CD4-positive, alpha-beta T cell treated with Interleukin-10 for 1 hour (primary cell): ENCODE measurements at regions not wholly inside any gene's neighbourhood (a gene's known extent, or its start where the extent isn't known, plus 50 kb on each side); places are given as distances from the start of the nearest gene placed in this dataset.

Source experiments
- DNase-seq: peaks from one replicate; pipeline ENCODE4 v3.0.0-alpha.2; 2020

DNA sequence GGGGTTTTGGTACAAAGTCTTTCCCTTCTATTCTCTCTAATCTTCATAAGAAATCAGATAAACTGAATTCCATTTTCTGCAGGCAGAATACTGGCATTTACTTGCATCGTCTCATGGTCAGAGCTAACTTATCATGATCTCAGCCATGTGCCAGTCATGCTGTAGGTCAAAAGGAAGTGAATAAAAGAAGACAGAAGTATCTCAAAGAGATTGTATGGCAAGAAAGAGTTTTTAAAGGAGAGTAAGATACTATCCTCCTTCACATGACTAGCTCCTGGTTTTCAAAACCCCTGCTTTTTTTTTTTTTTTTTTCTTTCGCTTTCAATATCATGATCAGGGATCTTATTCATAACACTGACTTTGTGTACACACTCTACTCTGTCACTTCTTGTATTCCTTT lies 398.3 kb downstream of the C6orf118 start:
- DNase-seq = no peak

DNA sequence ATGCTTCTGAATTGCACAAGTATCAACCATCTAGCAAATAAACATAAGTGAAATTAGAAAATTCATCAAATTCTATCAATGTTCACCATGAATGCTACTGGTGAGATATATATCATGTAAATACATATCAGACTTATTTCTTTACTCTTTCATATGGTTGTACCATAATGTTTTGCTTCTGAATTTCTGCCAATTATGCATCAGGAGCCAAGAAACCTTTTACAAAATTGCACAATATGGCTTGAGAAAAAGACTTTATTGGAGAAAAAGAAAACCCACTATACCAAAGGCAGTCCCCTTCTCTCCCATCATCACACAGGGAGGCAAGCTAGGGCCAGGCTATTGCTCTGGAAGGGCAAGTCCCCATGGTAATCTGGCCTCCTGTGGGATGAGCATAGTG lies 402.6 kb downstream of the C6orf118 start:
- no peak for DNase-seq

DNA sequence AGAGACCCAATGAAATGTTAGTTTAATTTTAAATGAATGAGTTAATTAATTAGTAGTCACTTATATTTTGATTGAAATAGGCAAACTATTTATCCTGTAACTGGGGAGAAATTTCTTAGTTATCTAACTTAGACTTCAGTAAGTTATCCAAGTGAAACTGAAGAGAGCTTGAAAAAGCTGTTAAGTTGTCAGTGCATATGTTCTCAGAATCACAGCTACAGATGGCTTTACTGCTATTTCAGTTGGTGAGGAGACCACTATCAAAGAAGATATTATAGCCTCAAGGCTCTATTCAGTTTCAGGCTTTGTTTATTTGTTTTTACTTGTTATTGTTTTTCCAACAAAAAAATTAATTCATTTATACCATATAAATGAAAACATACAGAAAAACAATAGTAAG lies 404.1 kb downstream of the C6orf118 start:
- DNase-seq = no peak

DNA sequence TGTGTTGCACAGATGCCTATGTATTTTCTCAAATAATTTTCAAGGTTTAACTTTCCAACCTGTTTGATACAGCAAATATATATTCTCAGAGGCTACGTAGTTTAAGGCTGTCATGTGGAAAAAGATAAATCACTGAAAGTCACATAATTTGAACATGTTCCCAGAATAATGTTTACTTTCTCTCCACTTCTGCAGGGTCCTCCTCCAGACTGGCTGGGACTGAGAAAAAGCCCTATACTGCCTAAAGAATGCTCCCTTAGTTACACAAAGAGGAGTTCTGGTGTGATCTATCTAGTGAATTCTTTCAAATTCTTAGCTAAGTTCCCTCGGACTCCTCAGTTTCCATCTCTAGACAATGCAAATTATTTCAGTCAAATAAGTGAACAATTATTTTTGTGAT lies 411.0 kb downstream of the C6orf118 start:
- DNase-seq = no peak

DNA sequence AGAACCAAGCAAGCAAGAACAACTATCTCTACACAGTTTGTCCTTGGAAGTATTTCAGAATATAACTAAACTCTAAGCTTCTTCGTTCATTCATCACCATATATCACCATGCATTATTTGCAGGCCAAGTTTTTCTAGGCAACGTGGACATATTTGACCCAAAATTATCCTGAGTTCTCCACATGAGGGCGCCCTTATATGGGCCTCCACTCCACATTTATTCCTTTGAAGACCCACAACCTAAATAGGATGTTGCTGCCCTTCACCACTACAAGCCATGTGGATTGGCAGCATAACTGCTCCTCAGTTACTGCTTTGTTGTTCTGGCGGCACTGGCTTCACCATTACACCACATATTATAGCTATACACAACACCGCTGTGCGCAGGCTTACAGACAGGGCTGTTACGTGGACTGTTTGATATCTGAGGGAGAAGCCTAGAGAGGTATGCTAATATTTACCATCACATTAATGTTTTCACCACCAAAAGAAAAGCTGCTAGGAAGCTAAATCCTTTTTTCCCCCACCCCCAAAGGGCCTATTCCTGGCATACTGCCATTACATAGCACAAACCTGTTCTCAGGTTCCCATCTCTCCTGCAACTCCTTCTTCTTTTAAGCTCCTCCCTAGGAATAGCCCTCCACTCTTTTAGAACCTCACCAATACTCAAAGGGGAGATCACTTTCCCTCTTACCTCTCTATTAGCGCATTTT lies 411.7 kb downstream of the C6orf118 start:
- no peak for DNase-seq

DNA sequence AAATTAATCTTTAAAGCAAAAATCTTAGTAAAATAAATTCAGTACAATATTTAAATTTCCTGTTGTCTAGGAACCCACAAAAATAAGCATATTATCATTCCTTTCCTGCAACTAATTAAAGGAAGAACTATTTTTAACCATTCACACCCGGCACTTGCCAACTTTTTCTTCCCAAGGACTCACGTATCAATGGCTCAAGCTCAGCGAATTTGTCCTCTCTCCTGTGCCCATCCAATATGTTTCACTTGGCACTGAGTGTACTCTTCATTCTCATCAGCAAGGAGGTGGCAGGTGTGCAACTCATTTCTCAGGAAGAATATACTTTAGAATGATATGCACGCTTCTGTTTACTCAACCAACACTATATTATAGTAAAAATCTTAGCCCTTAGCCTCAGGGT lies 419.4 kb downstream of the C6orf118 start:
- DNase-seq = no peak

DNA sequence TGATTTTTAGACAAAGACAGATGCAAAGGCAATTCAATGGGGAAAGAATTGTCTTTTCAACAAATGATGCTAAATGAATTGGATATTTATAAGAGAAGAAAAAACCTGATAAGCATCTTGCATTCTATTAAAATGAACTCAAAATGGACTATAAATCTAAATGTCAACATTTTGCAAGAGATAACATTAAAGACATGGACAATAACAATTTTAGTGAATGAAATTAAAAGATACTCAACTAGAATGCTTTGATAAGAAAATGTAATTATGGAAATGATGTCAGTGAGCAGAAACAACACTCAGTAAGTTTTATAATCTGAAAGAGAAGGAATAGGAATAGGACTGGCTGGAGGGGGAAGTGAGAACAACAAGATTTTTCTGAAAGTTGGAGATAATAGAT lies 421.7 kb downstream of the C6orf118 start:
- no peak for DNase-seq

DNA sequence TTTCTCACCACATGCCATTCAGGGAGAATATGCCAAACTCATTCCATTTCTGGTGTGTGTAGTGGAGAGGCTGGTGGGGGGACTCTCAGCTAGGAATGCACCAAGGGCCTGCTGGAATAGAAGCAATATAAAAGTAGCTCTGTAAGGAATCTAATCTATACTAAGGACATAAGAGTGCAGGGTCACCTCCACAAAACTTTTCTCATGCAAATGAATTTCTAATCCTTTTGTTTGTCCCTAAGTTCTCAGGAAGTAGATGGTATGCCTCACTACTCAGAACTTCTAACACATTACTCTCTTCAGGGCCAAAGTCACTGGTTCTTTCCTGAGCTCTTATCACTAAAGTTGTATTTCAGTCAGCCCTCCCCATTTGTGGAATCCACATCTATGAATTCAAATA lies 427.2 kb downstream of the C6orf118 start:
- no peak for DNase-seq

DNA sequence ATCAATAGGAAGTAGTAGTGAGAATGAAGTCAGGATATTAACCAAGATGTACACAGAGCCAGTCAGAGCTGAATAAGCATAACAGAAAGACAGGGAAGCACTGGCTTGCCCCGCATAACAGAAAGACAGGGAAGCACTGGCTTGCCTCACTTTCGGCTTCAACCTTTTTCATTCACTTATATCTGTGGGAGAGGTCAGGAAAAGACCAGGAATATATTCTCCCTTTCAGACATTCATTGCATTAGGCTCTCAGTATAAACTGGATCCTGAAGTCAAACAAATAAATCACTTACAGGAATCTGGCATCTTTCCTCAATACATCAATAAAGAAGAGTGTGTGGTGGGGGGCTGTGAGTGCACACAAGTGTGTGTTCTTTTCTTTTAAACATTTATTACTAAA lies 437.6 kb downstream of the C6orf118 start:
- DNase-seq = no peak

DNA sequence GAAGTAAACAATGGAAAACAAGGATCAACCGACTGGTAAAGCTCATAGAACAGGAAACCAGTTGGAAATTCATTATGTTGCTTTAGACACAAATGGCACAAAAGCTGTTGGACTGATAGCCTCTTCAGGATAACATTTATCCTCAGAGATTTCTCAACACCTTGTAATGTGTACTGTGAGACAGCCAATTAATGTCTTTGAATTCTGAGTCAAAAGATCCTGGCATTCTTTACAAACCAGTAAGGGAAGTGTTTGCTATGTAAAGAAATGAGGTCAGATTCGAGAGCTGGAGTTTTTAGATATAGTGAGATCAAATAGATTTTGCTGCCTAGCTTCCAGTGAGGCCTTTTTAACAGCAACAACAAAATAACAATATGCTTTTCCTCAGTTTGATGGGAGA lies 439.2 kb downstream of the C6orf118 start:
- DNase-seq = no peak

DNA sequence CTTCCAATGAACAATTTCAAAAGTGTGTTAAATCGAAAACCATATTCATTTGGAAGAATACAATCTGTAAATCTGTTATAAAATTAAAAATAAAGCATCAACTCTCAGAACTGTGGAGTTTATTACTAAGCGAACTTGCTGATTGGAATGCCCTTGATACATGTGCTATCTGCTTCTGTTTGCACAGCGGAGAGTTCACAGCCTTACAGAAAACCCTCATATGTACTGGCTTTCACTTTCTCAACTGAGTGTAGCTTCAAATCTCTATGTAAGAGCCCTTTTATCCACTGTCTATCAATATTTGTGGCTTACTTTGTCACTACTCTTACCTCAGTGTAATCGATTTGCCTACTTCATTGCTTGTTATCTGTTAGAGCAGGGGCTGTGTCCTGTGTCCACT lies 447.4 kb downstream of the C6orf118 start:
- no peak for DNase-seq

DNA sequence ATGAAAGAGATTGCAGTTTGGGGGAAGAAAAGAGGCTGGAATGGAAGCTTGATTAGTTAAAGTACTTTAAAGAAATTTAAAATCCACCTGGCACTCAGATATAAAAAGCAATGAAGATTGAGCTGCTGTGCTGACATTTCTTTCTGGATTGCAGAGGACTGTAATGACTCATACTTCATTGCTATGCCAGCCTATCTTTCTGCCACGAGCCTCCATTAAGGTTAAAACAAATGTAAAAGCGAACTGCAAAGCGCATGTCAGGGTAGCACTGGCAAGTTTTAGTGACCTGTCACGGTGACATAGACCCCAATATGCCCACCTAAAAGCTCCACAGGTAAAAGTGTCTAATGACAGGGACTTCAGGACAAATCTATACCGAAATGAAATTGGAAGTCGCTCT lies 449.6 kb downstream of the C6orf118 start:
- DNase-seq = no peak

DNA sequence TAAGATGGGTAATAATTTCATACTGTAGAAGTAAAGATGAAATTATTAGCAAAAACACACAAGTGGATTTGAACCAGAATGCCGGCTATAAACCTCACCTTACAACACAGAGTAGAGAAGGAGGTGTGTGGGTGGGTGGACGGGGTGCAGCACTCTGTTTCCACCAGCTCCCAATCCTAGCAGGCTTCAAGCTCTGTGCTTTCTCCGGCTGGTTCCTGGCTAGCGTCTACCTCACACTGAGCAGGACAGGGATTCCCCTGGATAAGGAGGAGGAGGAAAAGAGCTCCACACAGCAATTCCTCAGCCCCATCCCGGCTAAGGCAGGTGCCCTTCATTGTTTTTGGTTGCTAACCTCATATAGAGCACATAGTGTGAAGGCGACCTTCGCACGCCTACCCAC lies 453.3 kb downstream of the C6orf118 start:
- DNase-seq = no peak

DNA sequence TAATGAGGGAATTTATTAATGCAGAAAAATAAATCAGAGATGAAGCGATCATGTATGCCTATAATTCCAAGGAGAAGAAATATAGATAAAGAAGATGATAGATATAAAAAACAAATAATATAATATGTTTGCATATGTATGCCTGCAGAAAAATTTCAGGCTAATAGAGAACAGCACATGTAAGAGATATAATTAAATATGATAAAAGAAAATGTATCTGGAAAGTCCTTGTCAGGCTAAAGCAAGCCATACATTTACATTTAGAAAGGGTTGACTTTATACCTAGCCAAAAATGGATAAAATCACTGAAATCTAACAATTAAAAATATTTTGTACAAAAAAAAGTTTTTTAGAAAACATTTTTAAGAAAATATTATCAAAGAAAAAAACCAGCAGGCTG lies 454.1 kb downstream of the C6orf118 start:
- no peak for DNase-seq

DNA sequence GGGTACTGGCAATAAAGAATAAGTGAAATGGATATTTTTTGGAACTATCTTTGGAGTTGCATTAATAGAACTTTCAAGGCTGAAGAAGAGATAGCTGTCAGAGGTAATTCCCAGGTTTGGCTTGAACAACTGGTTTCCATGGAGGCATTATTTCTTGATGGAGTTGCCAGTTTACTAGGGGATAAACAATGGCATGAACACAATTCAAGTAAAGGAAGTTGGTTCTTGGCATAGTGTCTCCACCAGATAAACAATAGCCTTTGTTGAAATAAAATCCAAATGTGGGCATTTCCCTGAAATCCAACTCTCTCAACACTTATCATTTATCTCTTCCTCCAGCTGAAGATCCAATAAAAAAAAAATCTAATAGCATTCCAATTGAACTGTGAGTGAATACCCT lies 454.9 kb downstream of the C6orf118 start:
- no peak for DNase-seq

DNA sequence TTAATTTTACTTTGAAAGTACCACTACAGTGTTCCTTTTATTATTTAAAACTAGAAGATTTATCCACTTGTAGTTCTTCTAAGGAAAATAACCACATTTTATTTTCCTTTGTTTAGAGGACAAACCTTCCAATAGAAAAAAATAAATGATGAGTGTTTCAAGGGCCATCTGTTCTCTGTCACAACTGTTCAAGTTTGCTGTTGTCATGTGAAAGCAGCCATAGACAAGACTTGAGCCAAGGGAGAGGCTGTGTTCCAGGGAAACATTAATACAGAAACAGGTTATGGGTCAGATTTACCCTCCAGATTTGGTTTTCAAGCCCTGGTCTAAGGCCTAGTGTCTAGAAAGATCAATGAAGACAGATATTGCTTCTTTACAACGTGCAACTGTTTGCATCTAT lies 463.6 kb downstream of the C6orf118 start:
- no peak for DNase-seq

DNA sequence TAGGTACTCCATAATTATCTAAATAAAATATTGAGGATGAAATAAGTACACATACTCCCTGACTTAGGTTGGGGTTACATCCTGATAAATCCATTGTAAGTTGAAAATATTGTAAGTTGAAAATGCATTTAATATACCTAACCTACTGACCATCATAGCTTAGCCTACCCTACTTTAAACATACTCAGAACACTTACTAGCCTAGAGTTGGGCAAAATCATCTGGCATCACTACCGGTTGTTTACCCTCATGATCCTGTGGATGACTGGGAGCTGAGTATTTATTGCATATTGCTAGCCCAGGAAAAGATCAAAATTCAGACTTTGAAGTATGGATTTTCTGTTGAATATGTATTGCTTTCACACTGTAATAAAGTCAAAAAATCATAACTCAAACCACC lies 467.3 kb downstream of the C6orf118 start:
- no peak for DNase-seq

DNA sequence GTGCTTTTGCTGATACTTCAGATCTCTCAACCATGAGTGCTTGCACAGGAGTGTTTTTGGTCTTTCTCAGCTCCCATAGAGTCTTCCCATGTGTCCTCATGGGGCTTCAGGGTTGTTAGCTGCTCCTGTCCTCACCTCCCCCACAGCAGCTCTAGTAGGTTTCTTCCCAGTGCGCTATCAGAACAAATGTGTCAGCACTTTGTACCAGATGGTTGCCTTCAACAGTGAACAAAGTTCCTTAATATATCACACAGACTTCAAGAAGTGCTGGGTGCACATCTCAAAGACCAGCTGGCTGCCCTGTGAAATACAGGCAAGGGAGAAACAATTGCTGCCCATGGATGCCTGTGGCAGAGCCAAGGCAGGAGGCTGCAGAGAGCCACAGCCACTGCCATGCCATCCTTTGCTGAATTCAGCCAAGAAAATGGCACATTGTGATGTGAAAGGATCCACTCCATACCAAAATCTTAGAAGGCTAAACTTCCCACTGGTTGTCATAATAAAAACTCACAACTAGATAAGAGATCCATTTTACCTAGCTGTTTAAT lies 471.3 kb downstream of the C6orf118 start:
- DNase-seq = no peak

DNA sequence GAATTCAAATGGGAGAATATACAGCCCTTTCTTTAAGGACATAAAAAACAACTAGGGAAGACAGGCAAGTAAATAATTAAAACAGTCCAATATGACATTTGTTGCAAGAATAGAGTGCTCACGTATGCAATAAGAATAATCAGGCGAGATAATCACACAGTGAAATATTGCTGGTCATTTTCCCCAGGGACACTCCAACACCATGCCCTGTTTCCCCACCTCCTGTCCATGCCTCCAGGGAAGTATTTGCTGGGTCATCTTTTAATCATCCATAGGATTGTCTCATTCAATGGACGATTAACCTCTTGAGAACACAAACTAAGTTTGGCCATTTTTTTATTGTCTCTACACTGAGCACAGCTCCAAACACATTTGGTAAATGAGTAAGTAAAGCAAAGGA lies 472.9 kb downstream of the C6orf118 start:
- no peak for DNase-seq

DNA sequence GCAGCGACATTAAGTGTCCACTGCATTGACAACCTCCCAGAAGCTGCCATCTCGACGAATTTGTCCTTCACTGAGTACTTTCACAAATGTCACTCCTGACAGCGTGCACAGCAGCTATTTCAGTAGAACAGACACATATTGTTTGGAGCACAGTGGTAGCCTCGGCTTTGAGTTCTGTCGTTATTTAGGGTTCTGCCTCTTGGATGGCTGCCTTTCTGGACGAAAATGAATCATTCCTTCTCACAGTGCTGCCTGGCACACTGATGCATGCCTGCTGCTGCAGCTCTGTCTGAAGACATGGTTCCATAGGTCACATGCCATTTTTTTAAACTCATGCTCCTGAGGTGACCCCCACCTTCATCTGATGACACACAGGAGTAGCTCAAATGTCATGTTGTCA lies 477.0 kb downstream of the C6orf118 start:
- DNase-seq = no peak

DNA sequence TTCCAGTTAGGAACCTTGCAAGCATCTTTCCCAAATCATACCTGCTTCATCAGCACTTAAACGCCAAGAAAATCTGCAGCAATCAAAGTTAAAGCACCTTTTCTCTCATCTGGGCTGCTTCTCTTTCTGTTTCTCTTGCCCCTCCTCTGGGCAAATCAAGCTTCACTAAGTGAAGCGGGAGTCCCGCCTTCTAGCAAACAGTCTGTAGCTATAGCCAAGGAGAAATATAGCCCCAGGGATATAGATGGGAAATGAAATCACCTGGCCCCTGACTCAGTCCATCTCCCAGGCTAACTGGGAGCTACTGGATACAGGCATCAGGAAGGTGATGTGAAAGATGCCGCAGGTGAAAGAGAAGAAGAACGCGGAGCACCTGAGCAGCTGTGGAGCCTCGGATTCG lies 481.9 kb downstream of the C6orf118 start:
- no peak for DNase-seq

DNA sequence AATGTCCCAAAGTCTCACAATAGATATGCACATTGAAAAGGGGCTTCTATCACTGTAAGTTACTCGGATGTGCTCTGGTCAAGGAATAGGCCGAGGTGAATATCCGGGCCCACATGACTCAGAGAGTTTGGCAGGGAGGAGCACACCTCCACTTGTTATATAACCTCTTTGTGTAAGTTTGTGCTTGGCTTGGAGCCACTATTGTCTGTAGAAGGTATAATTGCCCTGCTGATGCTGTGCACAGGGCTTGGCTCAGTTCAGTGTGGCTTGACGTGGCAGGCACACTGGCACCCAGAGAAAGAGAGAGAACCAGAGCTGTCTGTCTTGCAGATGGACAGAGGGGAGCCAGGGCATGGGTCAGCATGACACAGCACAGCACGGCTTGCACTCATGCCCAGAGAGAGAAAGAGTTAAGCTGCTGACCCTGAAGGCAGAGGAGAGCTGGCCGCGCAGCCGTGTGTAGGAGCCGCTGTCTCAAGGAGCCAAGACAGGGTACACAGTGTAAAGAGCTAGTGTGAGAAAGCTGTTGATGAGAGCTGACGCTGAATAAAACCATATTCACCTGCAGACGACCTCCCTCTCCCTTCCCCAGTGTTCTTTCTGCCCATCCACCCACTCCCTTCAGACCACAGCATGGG lies 482.5 kb downstream of the C6orf118 start:
- no peak for DNase-seq

DNA sequence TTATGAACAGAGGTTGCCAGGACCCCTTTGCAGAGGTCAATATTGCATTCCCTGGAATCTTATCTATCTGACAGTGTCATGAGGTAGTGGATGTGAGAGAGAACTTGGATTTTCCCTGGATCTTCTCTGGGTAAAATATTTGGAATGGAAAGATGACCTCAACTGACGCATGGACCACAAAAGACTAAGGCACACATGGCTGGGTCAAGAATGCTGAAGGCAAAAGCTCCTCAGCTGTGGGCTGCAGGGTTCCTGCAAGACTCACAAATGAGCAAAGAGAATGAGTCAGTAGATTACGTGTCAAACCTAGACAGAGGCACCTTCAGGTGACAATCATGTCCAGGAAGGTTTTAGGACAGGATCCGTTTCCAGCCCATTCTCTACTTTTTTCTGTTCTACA lies 484.0 kb downstream of the C6orf118 start:
- no peak for DNase-seq

DNA sequence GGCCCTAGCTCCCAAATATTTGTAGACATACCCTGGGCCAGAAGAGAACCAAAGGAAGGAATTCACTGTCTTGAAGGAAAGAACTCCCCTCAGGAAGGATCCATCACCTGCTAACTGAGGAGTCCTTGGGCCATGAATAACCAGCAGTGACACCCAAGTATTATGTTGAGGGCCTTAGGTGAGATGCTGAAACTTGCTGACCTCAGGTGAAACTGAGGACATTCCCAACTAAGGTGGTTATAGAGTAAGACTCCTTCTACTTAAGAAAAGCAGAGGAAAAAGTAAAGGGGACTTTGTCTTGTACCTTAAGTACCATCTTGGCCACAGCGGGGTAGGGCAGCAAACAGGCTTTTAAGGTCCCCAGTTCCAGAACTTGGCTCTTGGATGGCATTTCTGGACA lies 491.7 kb downstream of the C6orf118 start:
- no peak for DNase-seq

DNA sequence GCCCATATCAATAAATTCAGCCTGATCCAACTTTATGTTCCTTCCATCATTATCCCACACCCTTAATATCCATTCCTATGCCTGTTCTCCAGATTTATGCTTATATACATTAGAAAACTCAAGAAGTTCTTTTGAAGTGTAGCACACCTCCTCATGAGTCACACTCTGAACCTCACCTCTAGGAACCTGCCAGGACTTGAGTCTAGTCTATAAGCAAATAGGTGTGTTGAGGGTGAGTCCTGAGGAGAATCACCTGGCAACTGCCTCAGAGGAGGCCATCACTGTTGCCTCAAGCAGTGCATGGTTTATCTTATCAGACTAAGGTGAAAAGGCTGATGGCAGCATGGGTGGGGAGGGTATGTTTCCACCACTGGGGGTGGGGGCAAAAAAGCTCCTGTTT lies 496.7 kb downstream of the C6orf118 start:
- DNase-seq = no peak
